PC-9 (cell line): ENCODE measurements at regions not wholly inside any gene's neighbourhood (a gene's known extent, or its start where the extent isn't known, plus 50 kb on each side); places are given as distances from the start of the nearest gene placed in this dataset.

Experiments
- EZH2 ChIP-seq: fragments of 200-600 bp; sonication (generic); IDR thresholded peaks from 2 replicates; pipeline ENCODE4 v1.8.0; 2017; ENCODE audit warnings: antibody characterized with exemption, low read depth
- TF ChIP-seq, protein P1 (sequence below): fragments of 200-600 bp; sonication (generic); conservative IDR thresholded peaks from 2 replicates; pipeline ENCODE4 v1.6.1; 2017; ENCODE audit warnings: mixed run types, antibody characterized with exemption, mild to moderate bottlenecking, moderate library complexity

DNA sequence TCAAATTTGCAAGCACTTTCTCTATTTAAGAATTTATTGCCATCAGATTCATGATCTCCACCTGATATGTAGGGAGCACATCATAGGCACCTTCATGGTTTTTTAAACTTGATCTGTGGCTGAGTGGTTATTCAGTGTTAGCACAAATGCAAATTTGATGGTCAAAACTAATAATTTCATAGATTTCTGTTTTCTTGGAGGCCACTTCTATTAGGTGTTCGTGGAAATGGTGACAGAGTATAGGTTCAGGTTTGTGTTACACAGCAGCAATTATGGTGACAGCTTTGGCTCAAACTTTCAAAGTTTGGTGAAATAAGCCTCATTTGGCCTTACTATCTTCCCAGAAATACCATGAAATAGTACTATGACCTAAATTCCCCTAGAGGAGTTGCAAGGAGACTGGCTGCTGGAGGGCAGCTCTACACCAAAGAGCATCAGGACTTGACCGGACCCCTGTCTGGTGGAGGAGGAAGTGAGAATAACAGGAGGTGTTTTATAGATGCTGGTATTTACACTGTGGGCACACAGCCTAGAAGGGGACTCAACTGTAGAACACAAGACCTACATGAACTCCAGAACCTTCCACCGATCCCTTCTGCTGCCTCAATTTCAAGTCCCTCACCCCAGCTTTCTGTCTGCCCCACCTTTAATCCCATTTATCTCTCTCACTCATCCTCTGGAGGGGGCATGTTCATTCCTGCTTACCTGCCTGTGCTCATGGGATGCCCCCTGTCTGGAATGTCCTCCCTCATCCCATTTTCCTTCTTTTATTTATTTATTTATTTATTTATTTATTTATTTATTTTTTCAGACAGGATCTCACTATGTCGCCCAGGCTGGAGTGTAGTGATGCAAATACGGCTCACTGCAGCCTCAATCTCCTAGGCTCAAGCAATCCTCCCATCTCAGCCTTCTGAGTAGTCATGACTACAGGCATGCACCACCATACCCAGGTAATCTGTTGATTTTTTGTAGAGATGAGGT is 132.9 kb upstream of the SIX2 start:
- TF ChIP-seq, protein P1, sequence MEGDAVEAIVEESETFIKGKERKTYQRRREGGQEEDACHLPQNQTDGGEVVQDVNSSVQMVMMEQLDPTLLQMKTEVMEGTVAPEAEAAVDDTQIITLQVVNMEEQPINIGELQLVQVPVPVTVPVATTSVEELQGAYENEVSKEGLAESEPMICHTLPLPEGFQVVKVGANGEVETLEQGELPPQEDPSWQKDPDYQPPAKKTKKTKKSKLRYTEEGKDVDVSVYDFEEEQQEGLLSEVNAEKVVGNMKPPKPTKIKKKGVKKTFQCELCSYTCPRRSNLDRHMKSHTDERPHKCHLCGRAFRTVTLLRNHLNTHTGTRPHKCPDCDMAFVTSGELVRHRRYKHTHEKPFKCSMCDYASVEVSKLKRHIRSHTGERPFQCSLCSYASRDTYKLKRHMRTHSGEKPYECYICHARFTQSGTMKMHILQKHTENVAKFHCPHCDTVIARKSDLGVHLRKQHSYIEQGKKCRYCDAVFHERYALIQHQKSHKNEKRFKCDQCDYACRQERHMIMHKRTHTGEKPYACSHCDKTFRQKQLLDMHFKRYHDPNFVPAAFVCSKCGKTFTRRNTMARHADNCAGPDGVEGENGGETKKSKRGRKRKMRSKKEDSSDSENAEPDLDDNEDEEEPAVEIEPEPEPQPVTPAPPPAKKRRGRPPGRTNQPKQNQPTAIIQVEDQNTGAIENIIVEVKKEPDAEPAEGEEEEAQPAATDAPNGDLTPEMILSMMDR: no peak
- TF ChIP-seq EZH2: no peak
